Thyroid gland (tissue), 4 donors: ENCODE measurements at regions not wholly inside any gene's neighbourhood (a gene's known extent, or its start where the extent isn't known, plus 50 kb on each side); places are given as distances from the start of the nearest gene placed in this dataset.

Experiments
- CTCF ChIP-seq, 6 experiments: fragments of 200-600 bp in 3 of 6; fragments of 450-650 bp in 3 of 6; sonication (generic) in 3 of 6; IDR thresholded peaks; one replicate each; pipeline ENCODE4 v1.5.1; 2016 to 2019; ENCODE audit warnings: antibody characterized with exemption in 6 of 6, mild to moderate bottlenecking in 2 of 6, inconsistent platforms in 1 of 6, moderate library complexity in 1 of 6
- POLR2A ChIP-seq, 2 donors: fragments of 450-650 bp; IDR thresholded peaks; one replicate each; pipeline ENCODE4 v1.6.1; 2017; ENCODE audit warnings: antibody characterized with exemption in 2 of 2, mild to moderate bottlenecking in 2 of 2, moderate library complexity in 1 of 2

- TF ChIP-seq CTCF (IDR thresholded peaks at IDR 0.05), result no peak
- TF ChIP-seq POLR2A (IDR thresholded peaks at IDR 0.05), result no peak
Observed at GRCh38 chrX:79268788-79269187, 98.3 kb downstream of the ITM2A start.
